ENCODE measurements at regions not wholly inside any gene's neighbourhood (a gene's known extent, or its start where the extent isn't known, plus 50 kb on each side); places are given as distances from the start of the nearest gene placed in this dataset.

- Mint-ChIP-seq H3K36me3 (ENCODE audit: insufficient read depth, unreplicated experiment) (no peaks in the 10 kb centered on the region), H3K4me3 (ENCODE audit: unreplicated experiment) (no peak overlapping the region), H3K9me3 (ENCODE audit: unreplicated experiment) (no peaks in the 10 kb centered on the region), H3K27ac (ENCODE audit: low read depth, unreplicated experiment) (no peak overlapping the region), H3K4me1 (ENCODE audit: insufficient read depth, unreplicated experiment) (peaks cover 8% of the 10 kb centered on the region), H3K27me3 (ENCODE audit: insufficient read depth, unreplicated experiment) (no peaks in the 10 kb centered on the region)
- ChIA-PET POLR2A (interaction anchor here (0.9 to 1.3 kb wide), 4 partner anchors 10 to 484 kb away, joined by 3 to 4 read pairs (median 4); no protein-coding TSS in a partner anchor), CTCF (interaction anchor here (0.6 to 0.7 kb wide), 2 partner anchors 261 to 272 kb away, joined by 3 to 4 read pairs; no protein-coding TSS in a partner anchor)
- DNase-seq (ENCODE audit: unreplicated experiment) = no peak
- no peak for TF ChIP-seq CTCF (IDR thresholded peaks at IDR 0.05; ENCODE audit: unreplicated experiment)
- intact Hi-C loops (cut with micrococcal nuclease) = no loop called here
- BruUV-seq (replicated peaks) = no TSS peak
Measured at GRCh38 chr15:58286523-58286922, 145.3 kb upstream of the LIPC start.

- intact Hi-C loops (cut with micrococcal nuclease) = no loop called here
- Mint-ChIP-seq H3K27me3 (ENCODE audit: insufficient read depth, unreplicated experiment) (no peaks in the 10 kb centered on the region), H3K9me3 (ENCODE audit: unreplicated experiment) (no peaks in the 10 kb centered on the region), H3K4me1 (ENCODE audit: insufficient read depth, unreplicated experiment) (peaks cover 8% of the 10 kb centered on the region), H3K27ac (ENCODE audit: low read depth, unreplicated experiment) (no peak overlapping the region), H3K36me3 (ENCODE audit: insufficient read depth, unreplicated experiment) (no peaks in the 10 kb centered on the region), H3K4me3 (ENCODE audit: unreplicated experiment) (no peak overlapping the region)
- no TSS peak for BruUV-seq (replicated peaks)
- TF ChIP-seq CTCF (IDR thresholded peaks at IDR 0.05; ENCODE audit: unreplicated experiment) = no peak
- ChIA-PET CTCF (interaction anchor here (0.7 to 1.0 kb wide), 2 partner anchors 21 to 22 kb away, joined by 3 to 4 read pairs; no protein-coding TSS in a partner anchor), POLR2A (no interaction called here)
- no peak for DNase-seq (ENCODE audit: unreplicated experiment)
Measured at GRCh38 chr15:58287891-58288290, 143.9 kb upstream of the LIPC start.

- no peaks in the 10 kb centered on the region for H3K36me3 Mint-ChIP-seq (ENCODE audit: insufficient read depth, unreplicated experiment)
- TF ChIP-seq CTCF (IDR thresholded peaks at IDR 0.05; ENCODE audit: unreplicated experiment) = no peak
Measured at GRCh38 chr15:58288592-58288991, 143.2 kb upstream of the LIPC start.

GRCh38 chr15:58291848-58292247 lies 139.9 kb upstream of the LIPC start:
- Mint-ChIP-seq H3K27ac (ENCODE audit: low read depth, unreplicated experiment) (no peak overlapping the region), H3K4me1 (ENCODE audit: insufficient read depth, unreplicated experiment) (peaks cover under 1% of the 10 kb centered on the region), H3K36me3 (ENCODE audit: insufficient read depth, unreplicated experiment) (no peaks in the 10 kb centered on the region), H3K9me3 (ENCODE audit: unreplicated experiment) (peaks cover 11% of the 10 kb centered on the region), H3K4me3 (ENCODE audit: unreplicated experiment) (no peak overlapping the region), H3K27me3 (ENCODE audit: insufficient read depth, unreplicated experiment) (no peaks in the 10 kb centered on the region)
- intact Hi-C loops (cut with micrococcal nuclease) = no loop called here
- CTCF ChIA-PET = interaction anchor here (0.7 kb wide), 1 partner anchor 23 kb away, joined by 4 read pairs; no protein-coding TSS in a partner anchor
- TF ChIP-seq CTCF (IDR thresholded peaks at IDR 0.05; ENCODE audit: unreplicated experiment) = no peak
- POLR2A ChIA-PET = no interaction called here
- no peak for DNase-seq (ENCODE audit: unreplicated experiment)
- no TSS peak for BruUV-seq (replicated peaks)

More at GRCh38 chr15:58288592-58288991, 143.2 kb upstream of the LIPC start:
- DNase-seq (ENCODE audit: unreplicated experiment) = no peak
- no TSS peak for BruUV-seq (replicated peaks)
- H3K4me3 Mint-ChIP-seq (ENCODE audit: unreplicated experiment) = no peak overlapping the region
- CTCF ChIA-PET = interaction anchor here (0.5 to 1.0 kb wide), 2 partner anchors 20 to 21 kb away, joined by 4 read pairs; no protein-coding TSS in a partner anchor
- no peaks in the 10 kb centered on the region for H3K27me3 Mint-ChIP-seq (ENCODE audit: insufficient read depth, unreplicated experiment)
- no peaks in the 10 kb centered on the region for H3K9me3 Mint-ChIP-seq (ENCODE audit: unreplicated experiment)
- POLR2A ChIA-PET = interaction anchor here (0.7 kb wide), 1 partner anchor 439 kb away, joined by 3 read pairs; no protein-coding TSS in a partner anchor
- H3K27ac Mint-ChIP-seq (ENCODE audit: low read depth, unreplicated experiment) = no peak overlapping the region
- intact Hi-C loops (cut with micrococcal nuclease) = no loop called here
- peaks cover 8% of the 10 kb centered on the region for H3K4me1 Mint-ChIP-seq (ENCODE audit: insufficient read depth, unreplicated experiment)
